HG03103 (cell line): ENCODE measurements at regions not wholly inside any gene's neighbourhood (a gene's known extent, or its start where the extent isn't known, plus 50 kb on each side); places are given as distances from the start of the nearest gene placed in this dataset.
A peak's percentile ranks its signal among the peaks of the same experiment; 100 is the strongest.

Experiments used
- ATAC-seq: cut with Tn5 transposase; IDR thresholded peaks from one replicate; pipeline ENCODE4 v1.9.1; 2021; ENCODE audit warnings: low read depth; ENCODE audit not compliant: unreplicated experiment

GRCh38 chr2:48098539-48098938 is 192.2 kb upstream of the FBXO11 start:
- no peak for ATAC-seq

DNA sequence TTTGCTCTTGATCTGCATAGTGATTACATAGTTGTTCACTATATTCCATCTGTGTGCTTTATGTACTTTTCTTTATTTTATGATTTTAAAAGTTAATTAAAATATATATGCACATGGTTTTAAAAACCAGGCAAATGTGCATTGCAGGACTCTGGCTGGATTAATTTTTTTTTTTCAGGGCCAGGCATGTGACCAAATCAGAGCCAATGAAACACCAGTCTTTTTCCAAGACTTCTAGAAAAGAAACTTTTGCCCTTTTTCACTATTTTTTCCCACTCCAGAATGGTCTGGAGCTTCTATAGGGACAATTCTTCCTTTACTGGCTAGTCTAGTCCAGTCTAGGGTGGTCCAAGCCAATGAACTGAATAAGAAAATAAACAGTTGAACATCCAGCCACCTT is 198.1 kb upstream of the FBXO11 start:
- ATAC-seq: no peak

- ATAC-seq: no peak
These were observed 199.6 kb upstream of the FBXO11 start for GRCh38 chr2:48105848-48106247.

DNA sequence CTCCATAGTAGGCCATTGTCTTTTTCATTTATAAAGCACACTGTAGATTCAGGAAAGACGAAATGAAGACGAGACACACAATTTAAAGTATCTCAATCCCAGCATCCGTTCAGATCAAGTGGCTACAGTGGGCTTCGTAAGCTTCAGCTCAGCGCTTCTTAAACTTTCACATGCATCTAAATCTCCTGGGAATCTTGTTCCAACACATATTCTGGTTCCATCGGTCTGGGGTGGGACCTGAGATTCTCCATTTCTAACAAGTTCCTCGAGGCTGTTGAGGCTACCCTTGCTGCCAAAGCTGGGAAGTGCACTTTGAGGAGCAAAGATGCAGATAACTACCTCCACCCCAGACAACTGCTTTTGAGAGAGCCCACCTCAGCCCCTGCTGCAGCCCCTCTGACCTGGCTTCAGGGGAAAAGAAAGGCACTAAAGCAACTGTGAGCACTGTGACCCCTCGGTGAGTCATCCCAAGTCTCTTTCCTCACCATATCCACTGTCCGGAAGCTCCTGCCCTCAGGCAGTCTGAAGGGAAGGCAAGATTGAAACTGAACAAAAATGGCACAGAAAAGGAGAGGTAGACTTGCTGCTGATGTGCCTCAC is 201.1 kb upstream of the FBXO11 start:
- no peak for ATAC-seq

GRCh38 chr2:48108455-48108854 is 202.2 kb upstream of the FBXO11 start:
- no peak for ATAC-seq

- ATAC-seq: no peak
These were observed 203.3 kb upstream of the FBXO11 start for GRCh38 chr2:48109491-48110204.

DNA sequence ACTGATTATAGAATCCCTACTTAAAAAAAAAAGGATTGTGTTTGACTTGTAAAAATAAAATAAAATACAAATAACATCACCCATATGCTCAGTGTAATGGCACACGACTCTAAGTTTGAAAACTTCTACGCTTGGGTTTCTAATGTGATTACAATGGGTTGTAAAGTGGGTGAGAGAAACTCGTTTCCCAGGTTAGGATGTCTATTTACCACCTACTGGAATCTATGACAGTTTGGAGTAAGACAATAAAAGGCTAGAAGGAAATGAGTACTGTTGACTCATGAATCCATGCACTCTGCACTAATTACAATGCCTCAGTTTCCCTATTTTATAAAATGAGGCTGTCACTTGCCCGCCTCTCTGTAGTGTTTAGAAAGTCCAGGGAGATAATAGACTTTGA is 204.0 kb upstream of the FOXN2 start:
- no peak for ATAC-seq

GRCh38 chr2:48112911-48113680 is 201.4 kb upstream of the FOXN2 start:
- no peak for ATAC-seq

- no peak for ATAC-seq
These were observed 200.7 kb upstream of the FOXN2 start for GRCh38 chr2:48113767-48114166.

DNA sequence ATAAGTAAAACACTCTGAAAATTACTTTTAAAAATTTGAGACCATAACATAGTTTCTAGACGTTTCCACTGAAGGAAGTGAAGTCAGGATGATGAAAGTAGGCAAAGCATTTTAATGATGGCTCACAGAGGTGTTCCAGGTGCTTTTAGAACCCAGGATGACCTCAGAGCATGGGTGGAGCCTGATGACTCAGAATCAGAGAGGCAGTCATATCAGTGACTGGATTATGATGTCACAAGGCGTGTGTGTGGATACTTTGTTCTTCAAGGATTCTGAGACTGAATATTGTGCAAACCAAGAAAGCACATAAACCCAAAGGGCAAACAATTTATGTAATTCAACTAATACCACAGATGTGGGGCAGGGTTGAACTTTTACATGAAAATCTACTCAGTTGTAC is 200.2 kb upstream of the FOXN2 start:
- ATAC-seq: peak; percentile 40

GRCh38 chr2:48116497-48116896 is 198.0 kb upstream of the FOXN2 start:
- ATAC-seq: no peak

GRCh38 chr2:48118895-48119294 is 195.6 kb upstream of the FOXN2 start:
- no peak for ATAC-seq

- no peak for ATAC-seq
These were observed 194.4 kb upstream of the FOXN2 start for GRCh38 chr2:48120112-48120511.

GRCh38 chr2:48120759-48121242 is 193.7 kb upstream of the FOXN2 start:
- ATAC-seq: no peak

- ATAC-seq: peak; percentile 68
These were observed 192.3 kb upstream of the FOXN2 start for GRCh38 chr2:48122166-48122565.

DNA sequence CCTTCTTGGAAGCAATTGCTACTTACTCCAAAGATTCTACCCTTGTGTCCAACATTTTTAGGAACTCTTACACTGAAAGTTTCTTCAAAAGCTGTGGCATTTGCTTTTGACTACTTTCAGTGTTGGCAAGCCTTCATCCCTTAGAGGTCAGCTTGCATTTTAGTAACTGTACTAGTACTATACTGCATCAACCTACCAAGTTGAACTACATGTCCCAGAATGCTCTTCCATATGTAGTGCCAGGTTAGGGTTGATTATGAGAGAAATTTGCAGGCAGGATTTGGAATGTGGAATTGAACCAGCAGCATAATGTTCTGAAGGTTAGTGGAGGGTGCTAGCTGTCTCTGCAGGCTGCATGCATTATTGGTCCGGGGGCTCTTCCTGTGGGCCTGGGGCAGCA is 189.9 kb upstream of the FOXN2 start:
- no peak for ATAC-seq

DNA sequence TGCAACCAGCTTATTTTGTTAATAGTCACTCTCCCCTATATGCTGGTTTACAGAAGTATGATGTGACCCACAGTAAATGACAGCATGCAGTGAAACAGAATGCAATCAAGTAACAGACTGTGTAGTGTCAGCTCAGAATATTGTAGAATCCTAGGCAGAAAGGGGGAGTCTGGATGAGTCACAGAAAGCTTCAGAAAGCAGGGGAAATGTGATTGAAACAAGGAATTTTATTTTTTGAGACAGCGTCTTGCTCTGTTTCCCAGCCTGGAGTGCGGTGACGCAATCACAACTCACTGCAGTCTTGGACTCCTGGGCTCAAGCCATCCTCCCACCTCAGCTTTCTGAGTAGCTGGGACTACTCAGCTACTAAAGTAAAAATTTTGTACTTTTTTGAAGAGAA is 188.3 kb upstream of the FOXN2 start:
- no peak for ATAC-seq

- no peak for ATAC-seq
These were observed 186.8 kb upstream of the FOXN2 start for GRCh38 chr2:48127612-48128191.

DNA sequence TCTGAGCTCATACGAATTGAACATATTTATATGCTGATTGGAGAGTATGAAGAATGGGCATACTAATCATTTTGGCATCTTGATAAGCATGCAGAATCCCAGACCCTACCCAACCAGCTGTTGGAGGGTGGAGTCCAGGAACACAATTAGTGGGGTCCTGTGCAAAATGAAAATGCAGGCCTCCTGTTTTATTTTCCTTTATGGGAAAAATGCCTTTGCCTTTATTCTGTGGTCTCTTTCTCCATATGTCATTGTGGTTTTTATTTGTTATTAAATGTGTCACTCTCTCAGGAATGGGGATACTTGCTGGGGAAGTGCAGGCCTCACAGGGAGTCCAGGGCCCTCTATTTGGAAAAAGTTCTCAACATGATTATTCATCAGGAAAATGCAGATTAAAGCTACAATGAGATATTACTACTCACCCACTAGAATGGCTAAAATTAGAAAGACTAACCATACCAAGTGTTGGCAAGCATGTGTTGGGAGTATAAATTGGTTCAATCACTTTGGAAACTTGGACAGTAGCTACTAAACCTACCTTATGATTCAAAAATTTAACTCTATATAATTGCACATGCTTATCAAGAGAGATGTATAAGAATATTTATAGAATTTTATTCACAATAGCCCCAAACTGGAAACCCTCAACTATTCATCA is 185.1 kb upstream of the FOXN2 start:
- no peak for ATAC-seq

GRCh38 chr2:48131539-48132270 is 182.8 kb upstream of the FOXN2 start:
- ATAC-seq: no peak
